Cardiac fibroblast (primary cell): ENCODE measurements at regions not wholly inside any gene's neighbourhood (a gene's known extent, or its start where the extent isn't known, plus 50 kb on each side); places are given as distances from the start of the nearest gene placed in this dataset.
A peak's percentile ranks its signal among the peaks of the same experiment; 100 is the strongest.

Experiments used
- DNase-seq, 2 donors: peaks; one replicate each; pipeline versions ENCODE4 v3.0.0 to v3.0.0-alpha.2; 2010; ENCODE audit warnings: low read depth in 2 of 2
- H3K4me3 ChIP-seq, 2 donors: replicated peaks in 1 of 2; 1 replicate in 1 of 2; 2 replicates in 1 of 2; pipeline ENCODE4 v1.5.1; 2011; ENCODE audit warnings: low read depth in 2 of 2, low read length in 2 of 2, mild to moderate bottlenecking in 2 of 2, moderate library complexity in 1 of 2
- TF ChIP-seq, protein P1 (sequence below): IDR thresholded peaks from one replicate; pipeline ENCODE4 v1.5.1; 2011; ENCODE audit warnings: low read depth, mild to moderate bottlenecking, low read length, inconsistent platforms

DNA sequence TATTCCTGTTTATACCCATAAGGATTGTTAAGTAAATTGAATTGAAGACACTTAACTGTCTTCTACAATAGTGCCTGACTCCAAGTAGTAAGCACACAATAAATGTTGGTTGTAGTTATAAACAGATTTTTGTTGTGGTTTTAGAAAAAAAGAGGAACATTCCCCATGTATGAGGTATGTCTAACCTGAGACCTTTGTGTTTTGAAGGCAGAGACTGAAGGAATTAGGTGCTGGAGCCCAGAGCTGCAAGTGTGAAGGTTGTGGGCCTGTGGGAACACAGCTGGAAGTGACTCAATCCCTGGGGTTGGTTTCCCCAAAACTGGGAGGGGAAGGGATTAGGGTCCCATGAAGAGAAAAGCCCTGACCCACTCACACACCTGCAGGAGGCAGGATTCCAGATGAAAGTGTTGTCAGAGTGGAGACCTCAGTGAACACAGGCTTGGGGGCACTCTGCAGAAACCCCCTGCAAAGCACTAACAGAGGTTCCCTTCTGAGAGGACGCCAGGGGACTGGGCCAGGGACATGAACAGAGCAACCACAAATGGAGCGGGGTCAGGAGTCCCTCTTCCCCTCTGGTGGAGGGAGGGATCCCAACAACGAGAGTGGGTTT is 265.1 kb upstream of the KLF14 start:
- TF ChIP-seq, protein P1, sequence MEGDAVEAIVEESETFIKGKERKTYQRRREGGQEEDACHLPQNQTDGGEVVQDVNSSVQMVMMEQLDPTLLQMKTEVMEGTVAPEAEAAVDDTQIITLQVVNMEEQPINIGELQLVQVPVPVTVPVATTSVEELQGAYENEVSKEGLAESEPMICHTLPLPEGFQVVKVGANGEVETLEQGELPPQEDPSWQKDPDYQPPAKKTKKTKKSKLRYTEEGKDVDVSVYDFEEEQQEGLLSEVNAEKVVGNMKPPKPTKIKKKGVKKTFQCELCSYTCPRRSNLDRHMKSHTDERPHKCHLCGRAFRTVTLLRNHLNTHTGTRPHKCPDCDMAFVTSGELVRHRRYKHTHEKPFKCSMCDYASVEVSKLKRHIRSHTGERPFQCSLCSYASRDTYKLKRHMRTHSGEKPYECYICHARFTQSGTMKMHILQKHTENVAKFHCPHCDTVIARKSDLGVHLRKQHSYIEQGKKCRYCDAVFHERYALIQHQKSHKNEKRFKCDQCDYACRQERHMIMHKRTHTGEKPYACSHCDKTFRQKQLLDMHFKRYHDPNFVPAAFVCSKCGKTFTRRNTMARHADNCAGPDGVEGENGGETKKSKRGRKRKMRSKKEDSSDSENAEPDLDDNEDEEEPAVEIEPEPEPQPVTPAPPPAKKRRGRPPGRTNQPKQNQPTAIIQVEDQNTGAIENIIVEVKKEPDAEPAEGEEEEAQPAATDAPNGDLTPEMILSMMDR, result no peak
- peak in 1 of 2 donors; percentile 72 for DNase-seq
- no peak overlapping the region for H3K4me3 ChIP-seq

DNA sequence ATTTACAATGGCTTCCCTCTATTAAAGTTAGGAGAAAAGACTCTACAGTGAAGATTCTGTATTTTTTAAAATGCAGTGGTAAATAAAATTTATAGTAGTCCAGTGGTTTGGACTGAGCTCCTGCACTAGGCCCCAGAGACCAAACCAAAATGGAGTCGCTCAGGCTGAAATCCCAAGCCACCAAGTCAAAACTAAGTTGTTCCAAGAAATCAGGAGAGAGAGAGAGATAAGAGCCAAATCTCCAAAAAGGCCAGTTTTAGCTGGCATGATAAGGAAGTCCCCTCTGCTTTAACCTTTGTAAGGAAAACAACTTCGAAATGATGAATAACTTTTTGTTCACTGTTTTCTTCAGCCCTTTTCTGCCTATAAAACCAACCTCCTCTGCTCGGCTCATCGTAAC is 265.9 kb upstream of the KLF14 start:
- no peak overlapping the region for H3K4me3 ChIP-seq
- no peak for DNase-seq
- TF ChIP-seq, protein P1, result no peak

DNA sequence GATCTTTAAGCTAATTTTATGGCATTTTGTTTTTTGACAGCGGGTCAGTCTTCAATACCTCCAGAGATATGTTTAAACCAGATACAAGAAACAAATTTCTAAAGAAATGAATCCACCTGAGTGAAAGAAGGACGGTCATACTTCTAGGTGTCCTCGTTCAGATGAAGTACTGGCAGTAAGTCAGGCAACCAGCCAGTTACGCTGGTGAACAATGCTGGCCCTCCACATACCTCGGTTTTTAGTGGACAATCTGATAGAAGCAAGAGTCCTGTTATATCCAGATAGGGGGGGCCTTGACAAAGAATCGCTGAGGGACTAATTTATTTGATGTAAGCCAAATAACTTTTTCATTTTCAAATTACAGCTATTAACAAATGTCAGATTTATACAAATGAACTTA is 266.4 kb upstream of the KLF14 start:
- TF ChIP-seq, protein P1, result no peak
- no peak for DNase-seq
- no peak overlapping the region for H3K4me3 ChIP-seq

DNA sequence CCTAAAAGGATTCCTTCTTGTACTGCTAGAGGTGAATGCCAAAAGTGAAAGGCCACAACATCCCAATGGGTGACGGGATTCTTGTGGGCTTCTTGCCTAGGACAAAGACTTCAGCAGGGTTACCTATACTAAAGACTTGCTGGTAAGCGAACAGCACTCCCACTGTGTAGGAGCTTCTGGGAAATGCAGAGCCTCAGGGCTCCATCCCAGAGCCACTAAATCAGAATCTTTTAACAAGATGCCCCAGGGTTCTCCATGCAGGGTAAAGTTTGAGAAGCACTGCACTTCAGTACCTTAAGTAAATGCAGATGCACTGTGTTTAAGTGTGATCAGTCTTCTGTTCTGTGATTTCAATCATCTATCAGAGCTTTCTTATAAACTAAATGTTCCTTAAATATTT is 266.9 kb upstream of the KLF14 start:
- no peak for DNase-seq
- H3K4me3 ChIP-seq, result no peak overlapping the region
- TF ChIP-seq, protein P1, result no peak

DNA sequence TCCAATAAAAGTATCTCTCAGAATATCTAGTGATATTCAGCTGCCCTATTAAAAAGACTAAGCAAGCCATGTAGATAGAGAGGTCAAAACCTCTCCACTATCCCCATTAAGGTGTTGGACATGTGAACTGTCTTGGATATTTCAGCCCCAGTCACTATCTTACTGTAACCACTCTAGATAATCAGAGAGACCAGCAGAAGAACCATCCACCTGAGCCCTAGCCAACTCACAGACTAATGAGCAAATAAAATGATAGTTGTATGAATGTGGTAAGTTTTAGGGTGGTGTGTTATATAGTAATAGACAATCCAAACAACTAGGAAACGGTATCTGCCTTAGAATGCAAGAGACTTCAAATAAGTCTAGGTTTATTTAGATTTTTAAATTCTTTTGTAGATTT is 268.6 kb upstream of the KLF14 start:
- TF ChIP-seq, protein P1, result no peak

DNA sequence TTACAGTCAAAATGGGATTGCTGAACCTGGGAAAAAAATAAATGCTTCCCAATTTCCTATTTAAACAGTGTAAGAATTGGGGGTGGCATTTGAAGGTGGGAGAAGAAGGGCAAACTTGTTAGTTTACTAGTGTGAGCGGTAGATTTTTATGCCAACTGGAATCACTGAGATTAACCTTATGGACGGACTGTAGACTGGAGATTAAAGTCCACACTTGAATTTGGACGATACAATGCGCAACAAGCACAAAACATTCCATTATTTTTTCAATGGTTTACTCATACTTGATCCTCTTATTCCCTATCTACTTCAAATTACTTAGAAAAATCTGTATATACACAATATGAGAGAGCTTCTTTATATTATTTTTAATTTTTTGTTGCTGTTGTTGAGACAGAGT is 269.6 kb upstream of the KLF14 start:
- no peak for DNase-seq
- TF ChIP-seq, protein P1, result no peak
- H3K4me3 ChIP-seq, result no peak overlapping the region

More for the DNA sequence above, 268.6 kb upstream of the KLF14 start:
- H3K4me3 ChIP-seq, result no peak overlapping the region
- no peak for DNase-seq

DNA sequence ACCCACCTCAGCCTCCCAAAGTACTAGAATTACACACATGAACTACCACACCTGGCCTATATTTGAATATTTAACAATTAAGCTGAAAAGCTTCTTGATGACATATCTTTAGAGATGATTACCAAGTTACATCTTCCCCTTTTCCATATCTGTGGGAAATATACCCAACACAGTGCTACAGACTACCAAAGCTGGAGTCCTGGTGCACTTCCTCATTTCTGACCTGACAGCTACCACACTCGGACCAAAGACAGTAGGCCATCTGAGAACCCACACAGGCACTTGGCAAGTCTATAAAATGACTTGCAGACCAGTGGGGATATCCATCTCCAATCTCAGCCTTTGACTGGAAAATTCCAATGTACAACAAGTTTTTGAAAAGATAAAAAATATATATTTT is 270.4 kb upstream of the KLF14 start:
- H3K4me3 ChIP-seq, result no peak overlapping the region
- no peak for DNase-seq
- TF ChIP-seq, protein P1, result no peak
